ENCODE measurements at regions not wholly inside any gene's neighbourhood (a gene's known extent, or its start where the extent isn't known, plus 50 kb on each side); places are given as distances from the start of the nearest gene placed in this dataset.

- no peak for TF ChIP-seq JUND (IDR thresholded peaks at IDR 0.05; ENCODE audit: low read length)
- TF ChIP-seq RXRA (IDR thresholded peaks at IDR 0.05; ENCODE audit: insufficient read depth, low read depth, low read length) = no peak
- TF ChIP-seq SP1 (IDR thresholded peaks at IDR 0.05; ENCODE audit: low read depth, low read length) = no peak
- TF ChIP-seq SIX5 (IDR thresholded peaks at IDR 0.05; ENCODE audit: low read depth, low read length) = no peak
- no peak for TF ChIP-seq GABPA (IDR thresholded peaks at IDR 0.05; ENCODE audit: borderline replicate concordance, insufficient read depth, low read length)
- TF ChIP-seq NRF1 (IDR thresholded peaks at IDR 0.05; ENCODE audit: low read depth, low read length) = no peak
- no peak for TF ChIP-seq CTCF (IDR thresholded peaks at IDR 0.05; ENCODE audit: control extremely low read depth in 1 of 3, insufficient read depth in 1 of 3, low read depth in 1 of 3, low read length in 3 of 3)
- TF ChIP-seq HDAC6 (IDR thresholded peaks at IDR 0.05; ENCODE audit: low read depth, low read length) = no peak
- no peak for TF ChIP-seq POLR2AphosphoS5 (IDR thresholded peaks at IDR 0.05; ENCODE audit: low read depth, low read length)
- no peak for TF ChIP-seq KDM4A (IDR thresholded peaks at IDR 0.05; ENCODE audit: low read depth, low read length, severe bottlenecking)
- no peak for TF ChIP-seq RAD21 (IDR thresholded peaks at IDR 0.05 in 1 of 2, conservative IDR thresholded peaks at IDR 0.05 in 1 of 2; ENCODE audit: low read depth in 2 of 2, low read length in 2 of 2)
- TF ChIP-seq MAX (IDR thresholded peaks at IDR 0.05) = no peak
- no peak for TF ChIP-seq YY1 (IDR thresholded peaks at IDR 0.05; ENCODE audit: low read depth, low read length)
Measured at GRCh38 chr13:75042807-75043206, 439.2 kb downstream of the TBC1D4 start.
